Skeletal muscle tissue (tissue), 3 donors: ENCODE measurements at regions not wholly inside any gene's neighbourhood (a gene's known extent, or its start where the extent isn't known, plus 50 kb on each side); places are given as distances from the start of the nearest gene placed in this dataset.

Experiments used
- H3K27ac ChIP-seq: one replicate; pipeline ENCODE4 v1.7.0; 2013; ENCODE audit warnings: mild to moderate bottlenecking, low read depth, low read length, inconsistent platforms
- H3K27me3 ChIP-seq, 3 donors: one replicate each; pipeline ENCODE4 v1.7.0; 2013; ENCODE audit warnings: low read length in 3 of 3; ENCODE audit not compliant: control insufficient read depth in 3 of 3, insufficient read depth in 3 of 3
- H3K36me3 ChIP-seq, 3 donors: one replicate each; pipeline ENCODE4 v1.7.0; 2013; ENCODE audit warnings: low read length in 3 of 3; ENCODE audit not compliant: control insufficient read depth in 3 of 3, insufficient read depth in 3 of 3
- H3K4me1 ChIP-seq, 3 donors: one replicate each; pipeline ENCODE4 v1.7.0; 2013; ENCODE audit warnings: low read length in 3 of 3, mild to moderate bottlenecking in 3 of 3; ENCODE audit not compliant: control insufficient read depth in 3 of 3, insufficient read depth in 3 of 3
- H3K4me3 ChIP-seq, 3 donors: one replicate each; pipeline ENCODE4 v1.7.0; 2013; ENCODE audit warnings: low read length in 3 of 3
- H3K9ac ChIP-seq, 3 donors: one replicate each; pipeline ENCODE4 v1.7.0; 2013; ENCODE audit warnings: low read length in 3 of 3, mild to moderate bottlenecking in 3 of 3, moderate library complexity in 2 of 3, low read depth in 1 of 3
- H3K9me3 ChIP-seq, 3 donors: one replicate each; pipeline ENCODE4 v1.7.0; 2013; ENCODE audit warnings: low read length in 3 of 3; ENCODE audit not compliant: control insufficient read depth in 3 of 3
- donor health status: Osteomylitis.

DNA sequence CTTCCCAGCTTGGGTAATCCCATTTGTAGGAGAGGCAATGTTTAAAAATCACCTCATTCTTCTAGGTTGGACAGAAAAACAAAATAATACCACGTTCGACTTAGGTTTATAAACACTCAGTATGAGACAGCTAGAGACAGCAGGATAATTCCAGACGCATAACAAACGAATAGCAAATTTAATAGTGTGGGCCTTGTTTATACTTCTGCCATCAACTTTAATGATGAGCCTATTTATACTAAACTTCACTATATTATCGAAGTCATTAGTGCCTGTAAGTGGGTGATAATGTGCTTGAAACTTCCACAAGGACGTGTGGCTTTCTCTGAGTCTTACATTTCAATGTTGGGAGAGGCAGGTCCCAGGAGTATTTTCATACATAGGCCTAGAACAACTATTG lies 255.7 kb upstream of the PPARGC1A start:
- H3K9me3 ChIP-seq, result no peaks in the 10 kb centered on the region
- peaks cover 2 to 9% (median 8%) of the 10 kb centered on the region in 3 donors for H3K4me1 ChIP-seq
- H3K36me3 ChIP-seq, result no peaks in the 10 kb centered on the region
- H3K9ac ChIP-seq, result no peak overlapping the region
- no peak overlapping the region for H3K4me3 ChIP-seq
- no peaks in the 10 kb centered on the region for H3K27me3 ChIP-seq
- H3K27ac ChIP-seq, result no peak overlapping the region

DNA sequence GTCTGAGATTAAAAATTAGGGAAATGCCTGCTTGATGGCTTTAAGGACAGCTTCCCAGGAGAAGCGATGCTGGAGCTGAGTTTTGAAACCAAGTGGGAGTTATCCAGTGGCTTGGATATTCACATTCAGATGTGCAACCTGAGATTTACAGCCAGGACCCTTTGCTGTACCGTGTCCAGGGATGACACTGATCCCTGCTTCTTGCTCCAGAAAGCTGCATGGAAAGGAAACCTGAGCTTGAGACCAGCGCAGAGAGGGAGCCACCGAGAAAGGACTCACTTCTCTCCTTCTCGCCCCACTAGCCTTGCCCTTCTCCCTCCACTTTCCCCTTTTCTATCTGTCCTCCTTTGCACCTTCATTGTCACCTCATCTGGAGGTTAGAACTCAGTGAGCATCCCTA lies 254.5 kb upstream of the PPARGC1A start:
- peak overlapping the region in 1 of 3 donors; percentile 9 for H3K9ac ChIP-seq
- no peaks in the 10 kb centered on the region for H3K9me3 ChIP-seq
- peaks cover 2 to 11% (median 10%) of the 10 kb centered on the region in 3 donors for H3K4me1 ChIP-seq
- peak overlapping the region in 2 of 3 donors; percentile 3 to 23 for H3K4me3 ChIP-seq
- H3K27me3 ChIP-seq, result no peaks in the 10 kb centered on the region
- no peak overlapping the region for H3K27ac ChIP-seq
- no peaks in the 10 kb centered on the region for H3K36me3 ChIP-seq

DNA sequence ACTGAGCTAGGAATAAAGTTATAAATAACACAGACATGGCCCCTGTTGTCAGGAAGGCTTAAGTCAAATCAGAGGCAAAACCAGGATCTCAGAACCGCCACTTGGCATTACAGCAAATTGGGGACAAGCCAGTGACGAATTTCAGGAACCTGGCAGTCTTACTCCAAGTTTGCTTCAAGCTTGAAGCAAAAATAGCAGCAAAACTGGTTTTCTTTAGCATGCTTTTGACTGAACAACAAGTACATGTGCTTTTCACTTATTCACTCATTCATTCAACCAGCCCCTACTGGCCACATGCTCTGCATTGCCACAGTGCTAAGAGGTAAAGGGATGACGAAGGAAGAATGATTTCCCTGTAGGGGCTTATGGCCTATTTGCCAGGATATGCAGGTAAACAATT lies 253.9 kb upstream of the PPARGC1A start:
- Histone ChIP-seq H3K9me3 (no peaks in the 10 kb centered on the region), H3K27ac (no peak overlapping the region), H3K4me3 (no peak overlapping the region), H3K36me3 (no peaks in the 10 kb centered on the region), H3K27me3 (no peaks in the 10 kb centered on the region), H3K9ac (no peak overlapping the region), H3K4me1 (peaks cover 2 to 11% (median 10%) of the 10 kb centered on the region in 3 donors)

DNA sequence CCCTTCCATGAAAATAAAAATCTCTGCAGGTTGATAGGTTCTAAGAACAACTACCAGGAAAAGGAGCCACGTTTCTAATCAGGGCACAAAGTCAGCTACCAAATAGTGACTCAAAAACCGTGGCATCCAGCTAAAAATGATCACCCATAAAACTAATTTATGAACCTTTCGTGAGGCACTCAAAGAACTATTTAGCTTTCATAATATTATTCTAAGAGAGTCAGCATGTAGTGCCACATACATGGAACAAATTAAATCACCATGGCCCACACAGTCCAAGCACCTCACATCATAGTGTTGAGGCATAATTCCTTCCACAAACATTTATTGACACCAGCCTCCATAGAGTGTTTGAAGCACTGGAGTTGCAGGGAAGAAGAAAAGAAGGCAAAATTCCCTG lies 252.0 kb upstream of the PPARGC1A start:
- no peak overlapping the region for H3K9ac ChIP-seq

DNA sequence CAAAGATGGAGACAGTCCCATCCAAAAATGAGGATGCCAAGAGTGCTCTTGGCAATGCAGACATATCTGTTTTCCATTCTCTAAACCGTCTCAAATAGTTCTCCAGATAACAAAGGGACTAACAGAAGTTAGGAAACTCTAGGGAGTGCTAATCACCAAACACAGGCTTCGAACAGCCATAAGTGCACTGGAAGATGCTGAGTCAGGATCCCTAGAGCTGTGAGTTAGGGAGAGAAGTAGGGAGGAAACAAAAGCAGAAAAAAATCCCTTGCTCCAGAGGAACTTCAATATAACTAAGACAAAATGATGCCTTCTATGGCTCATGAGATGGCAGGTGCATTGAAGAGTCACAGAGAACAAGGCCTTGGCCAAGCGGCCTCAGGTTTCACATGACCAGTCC lies 251.0 kb upstream of the PPARGC1A start:
- Histone ChIP-seq H3K4me1 (peaks cover 2 to 18% (median 16%) of the 10 kb centered on the region in 3 donors), H3K36me3 (no peaks in the 10 kb centered on the region), H3K27ac (no peak overlapping the region), H3K27me3 (no peaks in the 10 kb centered on the region), H3K4me3 (no peak overlapping the region), H3K9ac (no peak overlapping the region), H3K9me3 (no peaks in the 10 kb centered on the region)

More for the DNA sequence above, 252.0 kb upstream of the PPARGC1A start:
- no peaks in the 10 kb centered on the region for H3K36me3 ChIP-seq
- no peak overlapping the region for H3K27ac ChIP-seq
- H3K4me1 ChIP-seq, result peaks cover 2 to 18% (median 16%) of the 10 kb centered on the region in 3 donors
- no peaks in the 10 kb centered on the region for H3K27me3 ChIP-seq
- no peaks in the 10 kb centered on the region for H3K9me3 ChIP-seq
- H3K4me3 ChIP-seq, result no peak overlapping the region

DNA sequence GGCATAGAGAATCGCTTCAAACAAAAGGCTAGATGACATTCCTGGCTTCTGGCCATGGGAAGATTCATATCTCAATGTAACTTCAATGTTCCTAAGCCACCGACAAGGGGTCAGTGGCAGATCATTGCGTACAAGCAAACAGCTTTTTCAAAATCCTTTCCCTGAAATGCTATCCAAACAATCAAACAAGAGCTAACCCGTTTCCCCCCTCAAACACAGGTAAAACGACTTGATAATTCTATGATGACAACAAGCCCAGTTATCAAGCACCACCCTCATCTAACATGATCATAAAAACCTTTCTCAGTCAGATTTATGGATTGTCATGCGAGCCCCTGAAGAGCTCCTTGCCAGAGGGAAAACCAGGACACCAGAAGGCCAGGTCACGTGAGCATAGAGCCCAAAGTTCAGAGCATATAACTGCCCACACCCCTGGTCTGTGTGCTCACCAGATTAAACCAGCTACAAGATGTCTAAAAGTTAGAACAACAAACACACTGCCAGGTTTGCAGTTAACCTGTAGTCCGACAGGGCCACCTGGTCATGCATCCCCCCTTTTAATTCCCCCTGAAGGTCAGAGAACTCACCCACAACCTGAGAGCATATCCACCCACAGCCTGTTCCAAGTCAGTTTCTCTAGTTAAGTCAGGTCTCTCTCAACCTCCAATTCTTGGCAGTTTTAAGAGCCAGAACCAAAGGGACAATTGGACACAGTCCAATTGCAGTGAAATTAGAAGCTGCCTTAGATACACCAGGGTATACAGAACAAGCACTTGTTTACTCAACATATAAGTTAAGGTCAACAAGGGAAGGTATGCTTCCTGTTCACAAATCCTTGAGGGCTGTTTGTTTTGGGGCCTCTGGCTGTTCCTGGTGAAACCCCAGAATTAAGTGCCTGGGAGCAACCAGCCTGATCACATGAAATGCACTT lies 248.1 kb upstream of the PPARGC1A start:
- Histone ChIP-seq H3K27me3 (no peaks in the 10 kb centered on the region), H3K4me3 (no peak overlapping the region), H3K9ac (no peak overlapping the region), H3K9me3 (no peaks in the 10 kb centered on the region), H3K27ac (no peak overlapping the region), H3K4me1 (peaks cover 0 to 9% (median 8%) of the 10 kb centered on the region in 3 donors), H3K36me3 (no peaks in the 10 kb centered on the region)

DNA sequence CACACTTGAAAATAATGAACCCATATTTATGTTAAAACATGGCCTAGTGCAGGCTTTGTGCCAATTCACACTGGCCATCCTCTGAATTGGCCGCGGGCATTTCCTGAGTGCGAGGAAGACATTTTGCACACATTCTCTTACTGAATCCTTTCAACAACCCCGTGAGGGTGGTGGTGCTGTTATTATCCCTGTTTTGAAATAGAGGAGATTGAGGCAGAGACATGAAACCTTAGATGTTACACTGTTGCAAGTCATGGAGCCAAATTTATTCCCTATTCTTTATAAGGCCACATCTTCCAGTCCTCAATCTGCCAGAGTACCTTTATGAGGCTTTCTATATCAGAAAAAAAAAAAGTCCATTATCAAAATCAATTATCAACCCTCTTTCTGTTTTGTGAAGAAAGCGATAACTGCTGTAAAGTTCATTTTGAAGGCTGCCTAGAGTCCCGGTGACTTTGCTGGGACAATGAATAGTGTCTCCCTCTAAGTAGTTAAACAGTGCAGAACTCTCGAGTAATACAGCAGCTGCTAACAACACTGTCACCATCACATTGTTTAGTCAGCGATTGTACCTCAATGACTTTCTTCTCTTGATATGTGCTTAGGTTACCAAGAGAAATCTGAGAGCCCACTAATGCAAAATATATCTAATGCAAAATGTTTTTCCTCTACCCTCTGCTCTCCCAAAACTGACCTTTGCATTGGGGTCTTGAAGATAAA lies 242.3 kb upstream of the PPARGC1A start:
- Histone ChIP-seq H3K27me3 (no peaks in the 10 kb centered on the region), H3K27ac (no peak overlapping the region), H3K9ac (no peak overlapping the region), H3K36me3 (no peaks in the 10 kb centered on the region), H3K4me3 (no peak overlapping the region), H3K4me1 (no peaks in the 10 kb centered on the region), H3K9me3 (no peaks in the 10 kb centered on the region)

DNA sequence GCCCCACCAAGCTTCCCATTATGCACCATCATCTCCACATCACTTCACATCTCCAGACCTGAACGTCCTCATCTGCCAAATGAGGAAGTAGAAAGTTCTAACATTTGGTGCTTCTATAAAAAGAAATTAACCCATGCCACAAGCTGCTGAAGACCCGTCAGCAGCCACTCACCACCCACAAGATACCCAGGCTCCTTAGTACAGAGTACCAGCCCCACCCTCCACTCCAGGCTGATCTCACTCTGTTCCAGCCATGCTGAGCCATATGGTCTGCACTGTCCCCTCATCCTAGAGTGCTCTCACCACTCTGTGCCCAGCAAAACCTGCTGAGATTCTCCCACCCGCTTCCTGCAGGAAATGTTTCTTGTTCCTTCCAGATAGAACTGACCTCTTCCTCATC lies 240.8 kb upstream of the PPARGC1A start:
- H3K4me1 ChIP-seq, result no peaks in the 10 kb centered on the region
- H3K27ac ChIP-seq, result no peak overlapping the region
- no peaks in the 10 kb centered on the region for H3K36me3 ChIP-seq
- no peak overlapping the region for H3K9ac ChIP-seq
- no peak overlapping the region for H3K4me3 ChIP-seq
- H3K9me3 ChIP-seq, result no peaks in the 10 kb centered on the region
- no peaks in the 10 kb centered on the region for H3K27me3 ChIP-seq

DNA sequence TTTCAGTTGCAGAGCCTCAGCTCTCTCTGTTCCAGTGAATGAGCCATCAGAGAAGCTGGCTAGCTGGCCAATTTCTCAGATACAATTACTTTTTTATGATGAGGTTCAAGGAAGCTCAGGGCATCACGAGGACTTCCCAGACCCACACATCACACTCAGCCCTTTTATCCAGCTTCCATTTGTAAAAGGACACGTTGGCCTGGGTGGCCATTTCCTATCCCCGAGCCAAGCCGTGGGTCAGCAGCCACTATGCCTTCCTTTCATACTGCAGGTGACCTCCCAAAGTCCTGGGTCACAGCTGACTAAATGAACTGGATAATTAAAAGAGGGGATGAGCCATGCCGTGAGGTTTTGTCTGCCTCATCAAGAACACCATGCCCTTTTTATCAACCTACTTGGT lies 236.9 kb upstream of the PPARGC1A start:
- Histone ChIP-seq H3K9me3 (no peaks in the 10 kb centered on the region), H3K36me3 (no peaks in the 10 kb centered on the region), H3K4me3 (no peak overlapping the region), H3K27ac (no peak overlapping the region), H3K9ac (no peak overlapping the region), H3K4me1 (no peaks in the 10 kb centered on the region), H3K27me3 (no peaks in the 10 kb centered on the region)
